GM18858 (cell line): ENCODE measurements at regions not wholly inside any gene's neighbourhood (a gene's known extent, or its start where the extent isn't known, plus 50 kb on each side); places are given as distances from the start of the nearest gene placed in this dataset.
"Not testable (repeated sequence)": the region's sequence is repeated elsewhere in the genome, so short reads cannot be mapped to it uniquely, and the experiment has no call there.

ENCODE experiments used
- ATAC-seq: cut with Tn5 transposase; IDR thresholded peaks from one replicate; pipeline ENCODE4 v1.9.1; 2021; ENCODE audit not compliant: unreplicated experiment

- no peak for ATAC-seq
Measured at GRCh38 chrX:81857192-81857591, 655.3 kb downstream of the SH3BGRL start.

GRCh38 chrX:81866873-81867272, 665.0 kb downstream of the SH3BGRL start:
- no peak for ATAC-seq

- ATAC-seq = no peak
Measured at GRCh38 chrX:81868979-81869378, 667.1 kb downstream of the SH3BGRL start.

DNA sequence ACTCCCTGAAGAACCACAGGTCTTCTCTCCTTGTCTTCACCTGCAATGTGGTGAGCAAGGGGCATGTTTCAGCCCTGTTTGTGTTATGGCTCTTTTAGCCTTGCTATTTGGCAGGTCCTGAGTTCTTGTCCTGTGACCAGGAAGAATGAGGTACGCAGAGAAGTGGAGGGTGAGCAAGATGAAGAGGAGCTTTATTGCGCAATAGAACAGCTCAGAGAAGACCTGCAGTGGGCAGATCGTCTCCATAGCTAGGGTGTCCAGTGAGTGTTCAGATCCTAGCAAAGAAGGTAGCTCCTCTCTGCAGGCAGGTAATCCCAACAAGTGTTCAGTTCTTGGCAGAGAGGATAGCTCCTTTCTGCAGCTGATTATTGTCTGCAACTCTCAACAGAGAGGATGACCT, 672.9 kb downstream of the SH3BGRL start:
- no peak for ATAC-seq

DNA sequence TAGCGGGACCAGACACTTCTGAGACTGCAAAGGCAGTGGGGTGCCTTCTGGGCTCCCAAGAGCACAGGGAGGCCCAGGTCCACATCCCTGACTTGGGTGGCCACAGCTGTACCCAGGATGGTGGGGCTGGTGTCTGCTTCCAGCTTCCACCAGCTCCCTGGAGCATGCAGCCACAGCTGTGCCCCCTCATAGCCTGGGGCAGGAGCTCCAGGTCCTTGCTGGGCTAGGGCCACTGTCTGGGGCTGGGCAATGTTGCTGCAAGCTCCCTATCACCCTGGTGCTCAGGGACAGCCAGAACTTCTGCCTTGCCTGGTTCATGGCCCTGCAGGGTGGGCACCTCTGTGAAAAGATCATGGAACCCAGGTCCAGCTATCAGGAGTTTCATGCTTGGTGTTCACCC, 673.9 kb downstream of the SH3BGRL start:
- no peak for ATAC-seq

GRCh38 chrX:81876437-81876836, 674.5 kb downstream of the SH3BGRL start:
- no peak for ATAC-seq

DNA sequence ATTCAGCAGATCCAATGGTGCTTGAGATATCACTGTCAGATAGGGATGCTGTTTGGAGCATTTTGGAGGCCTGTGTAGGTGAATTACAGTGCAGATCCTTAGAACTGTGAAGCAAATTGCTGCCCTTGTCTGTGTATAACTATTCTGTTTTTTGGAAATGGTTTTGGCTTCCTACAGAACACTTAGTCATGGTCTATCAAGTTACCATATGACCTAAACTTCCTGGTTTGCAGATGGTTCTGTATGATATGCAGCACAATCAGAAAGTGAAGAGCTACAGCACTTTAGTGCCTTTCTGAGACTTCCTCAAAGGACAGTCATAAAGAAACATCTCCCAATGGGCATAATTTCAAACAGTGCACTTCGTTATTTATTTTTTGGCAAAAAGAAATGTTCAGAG, 688.6 kb downstream of the SH3BGRL start:
- ATAC-seq = no peak

- no peak for ATAC-seq
Measured at GRCh38 chrX:81900522-81900921, 698.6 kb downstream of the SH3BGRL start.

DNA sequence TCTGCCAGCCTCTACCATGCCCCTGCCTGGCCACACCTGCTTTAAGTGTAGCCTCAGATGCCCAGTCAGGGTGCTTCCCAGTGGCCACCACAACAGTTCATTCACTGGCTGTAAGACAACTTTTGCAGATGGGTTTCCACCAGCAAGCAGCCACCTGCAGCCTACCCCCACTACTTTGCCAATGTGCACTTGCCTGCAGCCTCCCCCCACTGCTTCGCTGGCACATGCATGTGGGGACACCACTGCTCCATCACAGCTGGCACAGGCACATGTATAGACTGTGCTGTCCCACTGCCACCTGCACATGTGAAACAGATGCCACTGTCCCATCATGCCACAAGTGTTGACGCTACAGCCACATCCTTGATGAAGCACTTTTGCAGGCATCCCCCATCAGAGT, 723.9 kb downstream of the SH3BGRL start:
- no peak for ATAC-seq

GRCh38 chrX:81945911-81946310, 744.0 kb downstream of the SH3BGRL start:
- not testable (repeated sequence) for ATAC-seq

GRCh38 chrX:81957318-81957717, 755.4 kb downstream of the SH3BGRL start:
- no peak for ATAC-seq

GRCh38 chrX:81957900-81958545, 756.1 kb downstream of the SH3BGRL start:
- peak; percentile 88 for ATAC-seq

DNA sequence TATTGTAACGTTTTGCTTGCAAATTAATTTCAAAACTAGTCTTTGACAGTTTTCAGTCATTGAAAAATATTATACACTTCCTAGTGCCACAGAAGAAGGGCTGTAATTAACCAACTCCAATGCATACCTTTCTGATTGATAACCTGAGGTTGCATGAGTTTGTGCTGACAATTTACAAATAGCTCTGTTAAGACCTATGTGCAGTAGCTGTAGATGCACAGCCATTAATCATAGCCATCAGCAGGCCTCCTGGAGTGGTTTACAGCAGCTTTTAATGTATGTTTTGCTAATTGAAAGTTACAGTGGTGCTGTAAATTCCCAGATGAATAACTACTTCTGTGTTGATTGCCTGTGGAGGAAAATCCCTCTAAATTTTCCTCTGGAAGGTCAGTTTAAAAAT, 758.1 kb downstream of the SH3BGRL start:
- no peak for ATAC-seq

- not testable (repeated sequence) for ATAC-seq
Measured at GRCh38 chrX:81974413-81974812, 772.5 kb downstream of the SH3BGRL start.

GRCh38 chrX:81979806-81980515, 778.1 kb downstream of the SH3BGRL start:
- ATAC-seq = no peak

GRCh38 chrX:81987217-81987616, 785.3 kb downstream of the SH3BGRL start:
- not testable (repeated sequence) for ATAC-seq

DNA sequence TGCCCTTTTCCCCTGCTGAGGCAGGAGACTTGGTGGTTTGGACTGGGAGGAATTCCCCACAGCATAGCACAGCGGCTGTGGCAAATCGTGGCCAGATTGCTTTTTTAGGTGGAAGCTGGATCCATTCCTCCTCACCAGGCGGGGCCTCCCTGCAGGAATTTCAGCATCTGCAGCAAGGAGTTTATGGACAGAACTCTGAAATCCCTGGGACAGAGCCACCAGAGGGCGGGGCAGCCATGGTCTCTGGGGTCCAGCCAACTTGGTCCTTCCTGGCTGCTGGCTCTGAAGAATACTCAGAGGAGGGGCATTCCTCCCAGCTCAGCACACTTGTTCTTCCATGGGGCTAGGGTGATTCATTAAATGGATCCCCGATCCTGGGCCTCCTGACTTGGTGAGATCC, 794.3 kb downstream of the SH3BGRL start:
- ATAC-seq = no peak

- no peak for ATAC-seq
Measured at GRCh38 chrX:82029571-82030218, 827.8 kb downstream of the SH3BGRL start.

DNA sequence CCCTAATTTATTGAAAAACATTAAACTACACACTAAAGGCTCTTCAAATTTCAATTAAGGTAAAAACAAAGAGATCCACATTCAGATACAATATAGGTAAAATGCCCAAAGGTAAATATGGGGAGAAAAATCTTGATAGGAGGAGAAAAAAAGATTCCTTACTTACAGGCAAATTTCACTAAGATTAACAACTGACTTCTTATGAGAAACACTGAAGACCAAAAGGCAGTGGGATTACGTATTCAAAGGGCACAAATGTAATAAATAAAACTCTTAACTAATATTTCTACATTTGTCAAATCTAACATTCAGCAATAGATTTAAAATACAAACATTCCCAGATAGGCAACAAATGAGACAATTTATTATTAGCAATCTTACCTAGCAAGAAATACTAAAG, 829.3 kb downstream of the SH3BGRL start:
- ATAC-seq = no peak

- no peak for ATAC-seq
Measured at GRCh38 chrX:82038793-82039192, 836.9 kb downstream of the SH3BGRL start.

DNA sequence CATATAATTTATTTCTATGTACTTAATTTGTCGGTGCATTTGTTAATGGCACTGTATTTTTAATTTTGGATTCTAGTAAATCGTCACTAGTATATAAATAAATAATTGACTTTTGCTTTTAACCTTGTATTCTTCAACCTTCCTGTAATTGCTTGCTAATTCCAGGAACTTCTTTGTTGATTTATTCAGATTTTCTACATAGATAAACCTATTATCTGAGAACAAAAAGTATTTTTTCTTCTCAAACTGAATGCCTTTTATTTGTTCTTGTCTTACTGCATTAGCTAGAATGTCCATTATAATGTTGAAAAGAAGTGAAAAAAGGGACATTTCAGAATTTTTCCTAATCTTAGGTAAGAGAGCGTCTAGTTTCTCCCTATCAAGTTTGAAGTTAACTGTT, 839.1 kb downstream of the SH3BGRL start:
- no peak for ATAC-seq

- ATAC-seq = no peak
Measured at GRCh38 chrX:82058728-82059127, 856.8 kb downstream of the SH3BGRL start.
